Common myeloid progenitor, CD34-positive (primary cell): ENCODE measurements at regions not wholly inside any gene's neighbourhood (a gene's known extent, or its start where the extent isn't known, plus 50 kb on each side); places are given as distances from the start of the nearest gene placed in this dataset.

Experiments used
- CTCF ChIA-PET: fragments of 350-600 bp; sonication (Branson Sonifier 250); formaldehyde crosslinking; loops from one replicate; lab custom pipeline; 2021; ENCODE audit warnings: antibody characterized with exemption; lab: Charles Lee
- POLR2A ChIA-PET: fragments of 350-600 bp; sonication (Branson Sonifier 250); formaldehyde crosslinking; loops from one replicate; lab custom pipeline; 2021; ENCODE audit warnings: antibody characterized with exemption; lab: Charles Lee
- DNase-seq, 3 donors: peaks; one replicate each; pipeline versions ENCODE4 v3.0.0 to v3.0.0-alpha.2; 2013
- H3K27ac ChIP-seq, 2 experiments: 1 replicate in 1 of 2; 2 replicates in 1 of 2; pipeline ENCODE4 v1.7.0; 2013; ENCODE audit warnings: inconsistent platforms in 2 of 2, low read length in 2 of 2, mild to moderate bottlenecking in 2 of 2, low read depth in 1 of 2, moderate library complexity in 1 of 2; ENCODE audit not compliant: severe bottlenecking in 2 of 2, insufficient read depth in 1 of 2, poor library complexity in 1 of 2
- H3K27me3 ChIP-seq, 5 experiments: replicated peaks in 2 of 5; 1 replicate in 3 of 5; 2 replicates in 2 of 5; pipeline versions ENCODE4 v1.6.1 to v1.7.0; 2013; ENCODE audit warnings: low read length in 4 of 5, mild to moderate bottlenecking in 2 of 5, moderate library complexity in 2 of 5, inconsistent platforms in 1 of 5; ENCODE audit not compliant: insufficient read depth in 5 of 5, control insufficient read depth in 4 of 5
- H3K36me3 ChIP-seq, 4 experiments: 1 replicate in 2 of 4; 2 replicates in 2 of 4; pipeline versions ENCODE4 v1.6.1 to v1.7.0; 2013; ENCODE audit warnings: low read length in 3 of 4, control low read depth in 1 of 4, mild to moderate bottlenecking in 1 of 4; ENCODE audit not compliant: control insufficient read depth in 4 of 4, insufficient read depth in 4 of 4
- H3K4me1 ChIP-seq, 4 experiments: 1 replicate in 3 of 4; 2 replicates in 1 of 4; pipeline versions ENCODE4 v1.6.1 to v1.7.1; 2013; ENCODE audit warnings: low read length in 3 of 4, mild to moderate bottlenecking in 3 of 4, control low read depth in 1 of 4, inconsistent platforms in 1 of 4, moderate library complexity in 1 of 4; ENCODE audit not compliant: control insufficient read depth in 4 of 4, insufficient read depth in 4 of 4; ENCODE audit errors: control extremely low read depth in 1 of 4
- H3K4me3 ChIP-seq, 7 experiments: 1 replicate in 4 of 7; 2 replicates in 3 of 7; pipeline versions ENCODE4 v1.5.1 to v1.7.0; 2013; ENCODE audit warnings: mild to moderate bottlenecking in 7 of 7, low read length in 6 of 7, moderate library complexity in 6 of 7, inconsistent platforms in 2 of 7, low read depth in 2 of 7, control low read depth in 1 of 7; ENCODE audit not compliant: insufficient read depth in 4 of 7, control insufficient read depth in 1 of 7; ENCODE audit errors: extremely low read depth in 1 of 7
- H3K9me3 ChIP-seq, 5 experiments: 1 replicate in 4 of 5; 2 replicates in 1 of 5; pipeline versions ENCODE4 v1.6.1 to v1.7.1; 2013; ENCODE audit warnings: low read length in 4 of 5, mild to moderate bottlenecking in 2 of 5, inconsistent platforms in 1 of 5, low read depth in 1 of 5, moderate library complexity in 1 of 5; ENCODE audit not compliant: control insufficient read depth in 4 of 5, insufficient read depth in 2 of 5; ENCODE audit errors: control extremely low read depth in 1 of 5
- WGBS: methylation state at CpG from one replicate; pipeline ENCODE4 v1.1.5; 2013; ENCODE audit not compliant: insufficient coverage; 5-methylcytosine and 5-hydroxymethylcytosine counted together

- Histone ChIP-seq H3K9me3 (no peaks in the 10 kb centered on the region), H3K36me3 (no peaks in the 10 kb centered on the region), H3K27ac (no peak overlapping the region), H3K27me3 (no peaks in the 10 kb centered on the region), H3K4me1 (no peaks in the 10 kb centered on the region), H3K4me3 (no peak overlapping the region)
- ChIA-PET CTCF (no interaction called here), POLR2A (no interaction called here)
- 93% methylated on average over 4 of the region's 4 CpGs for WGBS
- no peak for DNase-seq
Measured at GRCh38 chr10:4190876-4191275, 405.9 kb upstream of the KLF6 start.

GRCh38 chr10:4189281-4189680 lies 404.3 kb upstream of the KLF6 start:
- Histone ChIP-seq H3K9me3 (no peaks in the 10 kb centered on the region), H3K27me3 (no peaks in the 10 kb centered on the region), H3K27ac (no peak overlapping the region), H3K4me3 (no peak overlapping the region), H3K4me1 (no peaks in the 10 kb centered on the region), H3K36me3 (no peaks in the 10 kb centered on the region)
- CTCF ChIA-PET, result no interaction called here
- WGBS, result 94% methylated on average over 3 of the region's 5 CpGs
- DNase-seq, result no peak
- POLR2A ChIA-PET, result no interaction called here

- Histone ChIP-seq H3K4me1 (no peaks in the 10 kb centered on the region), H3K27ac (no peak overlapping the region), H3K4me3 (no peak overlapping the region), H3K36me3 (no peaks in the 10 kb centered on the region), H3K27me3 (no peaks in the 10 kb centered on the region), H3K9me3 (no peaks in the 10 kb centered on the region)
- WGBS, result 97% methylated on average over 15 of the region's 15 CpGs
- ChIA-PET POLR2A (no interaction called here), CTCF (no interaction called here)
- no peak for DNase-seq
Measured at GRCh38 chr10:4188406-4188805, 403.4 kb upstream of the KLF6 start.

GRCh38 chr10:4186849-4187540 lies 402.0 kb upstream of the KLF6 start:
- Histone ChIP-seq H3K36me3 (no peaks in the 10 kb centered on the region), H3K9me3 (no peaks in the 10 kb centered on the region), H3K4me3 (no peak overlapping the region), H3K4me1 (no peaks in the 10 kb centered on the region), H3K27me3 (no peaks in the 10 kb centered on the region), H3K27ac (no peak overlapping the region)
- peak in 2 of 3 donors; percentile 56 to 68 for DNase-seq
- POLR2A ChIA-PET, result no interaction called here
- CTCF ChIA-PET, result interaction anchor here (1.1 kb wide), 1 partner anchor 22 kb away, joined by 3 read pairs; no protein-coding TSS in a partner anchor
- WGBS, result 79% methylated on average over 10 of the region's 12 CpGs

GRCh38 chr10:4183761-4184261 lies 398.8 kb upstream of the KLF6 start:
- H3K36me3 ChIP-seq, result no peaks in the 10 kb centered on the region
- no peak overlapping the region for H3K4me3 ChIP-seq
- 100% methylated on average over 1 of the region's 3 CpGs for WGBS
- no peak for DNase-seq
- no peaks in the 10 kb centered on the region for H3K9me3 ChIP-seq
- POLR2A ChIA-PET, result no interaction called here
- no peak overlapping the region for H3K27ac ChIP-seq
- H3K4me1 ChIP-seq, result no peaks in the 10 kb centered on the region
- H3K27me3 ChIP-seq, result no peaks in the 10 kb centered on the region
- CTCF ChIA-PET, result no interaction called here

GRCh38 chr10:4181621-4182049 lies 396.6 kb upstream of the KLF6 start:
- POLR2A ChIA-PET, result no interaction called here
- 100% methylated on average over 1 of the region's 2 CpGs for WGBS

GRCh38 chr10:4181081-4181480 lies 396.1 kb upstream of the KLF6 start:
- DNase-seq, result no peak
- Histone ChIP-seq H3K4me3 (no peak overlapping the region), H3K9me3 (no peaks in the 10 kb centered on the region), H3K27ac (no peak overlapping the region), H3K4me1 (peaks cover 0 to 3% (median 0%) of the 10 kb centered on the region in 4 experiments), H3K27me3 (no peaks in the 10 kb centered on the region), H3K36me3 (no peaks in the 10 kb centered on the region)
- WGBS, result 98% methylated on average over 7 of the region's 9 CpGs
- POLR2A ChIA-PET, result no interaction called here
- CTCF ChIA-PET, result no interaction called here

More at GRCh38 chr10:4181621-4182049, 396.6 kb upstream of the KLF6 start:
- CTCF ChIA-PET, result no interaction called here
- H3K4me1 ChIP-seq, result peaks cover 0 to 2% (median 0%) of the 10 kb centered on the region in 4 experiments
- H3K9me3 ChIP-seq, result no peaks in the 10 kb centered on the region
- no peak overlapping the region for H3K27ac ChIP-seq
- no peak overlapping the region for H3K4me3 ChIP-seq
- no peaks in the 10 kb centered on the region for H3K27me3 ChIP-seq
- no peaks in the 10 kb centered on the region for H3K36me3 ChIP-seq
- DNase-seq, result no peak
